ENCODE measurements at regions not wholly inside any gene's neighbourhood (a gene's known extent, or its start where the extent isn't known, plus 50 kb on each side); places are given as distances from the start of the nearest gene placed in this dataset.

GRCh38 chr6:47405273-47405672, 72.3 kb upstream of the CD2AP start:
- TF ChIP-seq CTCF (conservative IDR thresholded peaks at IDR 0.05) (no peak), EZH2 (IDR thresholded peaks at IDR 0.05; ENCODE audit: low read depth) (no peak)
